ENCODE measurements at regions not wholly inside any gene's neighbourhood (a gene's known extent, or its start where the extent isn't known, plus 50 kb on each side); places are given as distances from the start of the nearest gene placed in this dataset.

DNA sequence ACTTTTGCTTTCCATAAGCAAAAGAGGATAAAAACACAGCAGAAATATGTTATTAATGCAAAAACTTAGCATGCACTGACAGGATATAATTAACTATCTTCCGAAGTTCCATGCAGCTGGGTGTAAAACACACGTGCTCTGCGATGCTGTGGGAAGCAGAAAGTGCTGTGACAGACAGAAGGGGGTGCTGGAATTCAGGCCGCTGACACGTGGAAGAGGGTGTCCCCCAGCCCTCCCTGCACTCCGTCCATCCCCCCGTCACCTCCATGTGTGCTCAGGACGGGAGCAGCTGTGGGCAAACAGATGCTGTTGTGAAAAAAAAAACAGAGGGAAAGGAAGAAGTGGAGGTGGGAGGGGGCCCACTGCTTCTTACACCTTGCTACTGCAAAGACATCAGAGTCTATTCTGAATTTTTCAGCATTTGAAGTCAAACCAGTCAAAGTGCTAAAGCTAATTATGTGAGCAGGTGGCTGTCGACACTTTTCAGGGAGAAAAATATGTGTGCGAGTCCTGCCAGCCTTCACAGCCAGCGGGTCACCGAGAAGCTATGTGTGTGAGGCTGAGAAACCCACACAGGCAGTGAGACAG lies 175.9 kb upstream of the AFDN start:
- Histone ChIP-seq H3K4ac (ENCODE audit: low read depth, low read length) (no peak overlapping the region), H3K36me3 (ENCODE audit: control insufficient read depth, insufficient read depth, low read length) (no peaks in the 10 kb centered on the region), H4K91ac (ENCODE audit: insufficient read depth, low read depth, low read length) (no peak overlapping the region), H3K4me1 (ENCODE audit: control insufficient read depth, insufficient read depth, low read length) (no peaks in the 10 kb centered on the region), H4K8ac (ENCODE audit: low read depth in 2 of 2, low read length in 2 of 2) (no peak overlapping the region), H3K56ac (ENCODE audit: extremely low read depth, insufficient read depth, low read length) (no peak overlapping the region), H3K9me3 (ENCODE audit: control insufficient read depth, insufficient read depth, low read length) (peaks cover 57% of the 10 kb centered on the region), H3K9me1 (ENCODE audit: insufficient read depth, low read length) (no peaks in the 10 kb centered on the region), H2AK9ac (replicated peaks; ENCODE audit: low read depth, low read length, poor library complexity) (no peak overlapping the region), H3K4me3 (ENCODE audit: insufficient read depth, low read depth, low read length) (no peak overlapping the region), H3K27me3 (ENCODE audit: control insufficient read depth, insufficient read depth, low read length) (no peaks in the 10 kb centered on the region), H3K14ac (replicated peaks; ENCODE audit: low read depth, low read length) (no peak overlapping the region), H4K20me1 (ENCODE audit: insufficient read depth, low read length) (no peaks in the 10 kb centered on the region), H3K9ac (ENCODE audit: low read depth, low read length) (no peak overlapping the region), H2AK5ac (ENCODE audit: low read depth, low read length) (no peak overlapping the region), H3K27ac (ENCODE audit: insufficient read depth, low read length) (no peak overlapping the region), H2BK15ac (ENCODE audit: low read depth, low read length) (no peak overlapping the region), H2BK120ac (ENCODE audit: low read depth, low read length) (no peak overlapping the region), H3K18ac (ENCODE audit: low read depth, low read length) (no peak overlapping the region), H2AFZ (replicated peaks; ENCODE audit: low read length, poor library complexity) (no peak overlapping the region), H4K5ac (ENCODE audit: low read depth, low read length) (no peak overlapping the region), H3K23ac (ENCODE audit: low read depth, low read length) (no peak overlapping the region), H3K4me2 (ENCODE audit: low read depth, low read length) (no peak overlapping the region), H3K79me1 (ENCODE audit: low read depth in 1 of 2, low read length in 2 of 2) (no peaks in the 10 kb centered on the region), H2BK20ac (ENCODE audit: low read depth, low read length) (no peak overlapping the region), H2BK5ac (ENCODE audit: low read depth, low read length, poor library complexity, severe bottlenecking) (no peak overlapping the region)
- no CpG with 5 or more reads among the region's 12 CpGs for WGBS, 2 experiments (ENCODE audit: extremely low coverage in 2 of 2, insufficient read length in 1 of 2)
- TF ChIP-seq NFE2L2 (IDR thresholded peaks at IDR 0.05; ENCODE audit: low read depth, low read length) (no peak), CEBPB (IDR thresholded peaks at IDR 0.05; ENCODE audit: low read depth, low read length) (no peak), RAD21 (IDR thresholded peaks at IDR 0.05; ENCODE audit: low read length) (no peak), FOS (IDR thresholded peaks at IDR 0.05; ENCODE audit: low read depth, low read length) (no peak), CHD1 (IDR thresholded peaks at IDR 0.05; ENCODE audit: low read depth, low read length) (no peak), MAZ (IDR thresholded peaks at IDR 0.05; ENCODE audit: borderline replicate concordance, low read depth, low read length) (no peak), MXI1 (IDR thresholded peaks at IDR 0.05; ENCODE audit: borderline replicate concordance, low read depth, low read length) (no peak), SMC3 (IDR thresholded peaks at IDR 0.05; ENCODE audit: low read depth, low read length) (no peak), RFX5 (IDR thresholded peaks at IDR 0.05; ENCODE audit: low read depth, low read length) (no peak), RCOR1 (IDR thresholded peaks at IDR 0.05; ENCODE audit: insufficient replicate concordance, low read length) (no peak), BHLHE40 (IDR thresholded peaks at IDR 0.05; ENCODE audit: low read depth, low read length) (no peak), POLR2A (IDR thresholded peaks at IDR 0.05; ENCODE audit: low read depth, low read length) (no peak), MAFK (IDR thresholded peaks at IDR 0.05; ENCODE audit: low read depth, low read length) (no peak)
- TF ChIP-seq, protein P1, sequence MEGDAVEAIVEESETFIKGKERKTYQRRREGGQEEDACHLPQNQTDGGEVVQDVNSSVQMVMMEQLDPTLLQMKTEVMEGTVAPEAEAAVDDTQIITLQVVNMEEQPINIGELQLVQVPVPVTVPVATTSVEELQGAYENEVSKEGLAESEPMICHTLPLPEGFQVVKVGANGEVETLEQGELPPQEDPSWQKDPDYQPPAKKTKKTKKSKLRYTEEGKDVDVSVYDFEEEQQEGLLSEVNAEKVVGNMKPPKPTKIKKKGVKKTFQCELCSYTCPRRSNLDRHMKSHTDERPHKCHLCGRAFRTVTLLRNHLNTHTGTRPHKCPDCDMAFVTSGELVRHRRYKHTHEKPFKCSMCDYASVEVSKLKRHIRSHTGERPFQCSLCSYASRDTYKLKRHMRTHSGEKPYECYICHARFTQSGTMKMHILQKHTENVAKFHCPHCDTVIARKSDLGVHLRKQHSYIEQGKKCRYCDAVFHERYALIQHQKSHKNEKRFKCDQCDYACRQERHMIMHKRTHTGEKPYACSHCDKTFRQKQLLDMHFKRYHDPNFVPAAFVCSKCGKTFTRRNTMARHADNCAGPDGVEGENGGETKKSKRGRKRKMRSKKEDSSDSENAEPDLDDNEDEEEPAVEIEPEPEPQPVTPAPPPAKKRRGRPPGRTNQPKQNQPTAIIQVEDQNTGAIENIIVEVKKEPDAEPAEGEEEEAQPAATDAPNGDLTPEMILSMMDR (conservative IDR thresholded peaks at IDR 0.05; ENCODE audit: low read depth, low read length) = no peak
- TF ChIP-seq, protein P2, sequence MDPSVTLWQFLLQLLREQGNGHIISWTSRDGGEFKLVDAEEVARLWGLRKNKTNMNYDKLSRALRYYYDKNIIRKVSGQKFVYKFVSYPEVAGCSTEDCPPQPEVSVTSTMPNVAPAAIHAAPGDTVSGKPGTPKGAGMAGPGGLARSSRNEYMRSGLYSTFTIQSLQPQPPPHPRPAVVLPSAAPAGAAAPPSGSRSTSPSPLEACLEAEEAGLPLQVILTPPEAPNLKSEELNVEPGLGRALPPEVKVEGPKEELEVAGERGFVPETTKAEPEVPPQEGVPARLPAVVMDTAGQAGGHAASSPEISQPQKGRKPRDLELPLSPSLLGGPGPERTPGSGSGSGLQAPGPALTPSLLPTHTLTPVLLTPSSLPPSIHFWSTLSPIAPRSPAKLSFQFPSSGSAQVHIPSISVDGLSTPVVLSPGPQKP (IDR thresholded peaks at IDR 0.05; ENCODE audit: borderline replicate concordance, low read depth, low read length) = no peak
- TF ChIP-seq, protein P3, sequence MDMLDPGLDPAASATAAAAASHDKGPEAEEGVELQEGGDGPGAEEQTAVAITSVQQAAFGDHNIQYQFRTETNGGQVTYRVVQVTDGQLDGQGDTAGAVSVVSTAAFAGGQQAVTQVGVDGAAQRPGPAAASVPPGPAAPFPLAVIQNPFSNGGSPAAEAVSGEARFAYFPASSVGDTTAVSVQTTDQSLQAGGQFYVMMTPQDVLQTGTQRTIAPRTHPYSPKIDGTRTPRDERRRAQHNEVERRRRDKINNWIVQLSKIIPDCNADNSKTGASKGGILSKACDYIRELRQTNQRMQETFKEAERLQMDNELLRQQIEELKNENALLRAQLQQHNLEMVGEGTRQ (IDR thresholded peaks at IDR 0.05; ENCODE audit: low read depth, low read length) = no peak
- ChIA-PET POLR2A (ENCODE audit: unreplicated experiment) (no interaction called here), CTCF (no interaction called here)
- dilution Hi-C loops (cut with HindIII; ENCODE audit: low sequenced_read_pairs, unreplicated experiment) (no loop called here), in situ Hi-C loops (cut with MboI; ENCODE audit: low sequenced_read_pairs) (no loop called here), intact Hi-C loops (cut with micrococcal nuclease) (no loop called here)
- DNase-seq (no peak), ATAC-seq (ENCODE audit: low read depth) (no peak)
- BruUV-seq (replicated peaks) = no TSS peak

All from IMR-90 (cell line).